Bronchial epithelial cell (primary cell): ENCODE measurements at regions not wholly inside any gene's neighbourhood (a gene's known extent, or its start where the extent isn't known, plus 50 kb on each side); places are given as distances from the start of the nearest gene placed in this dataset.
"Not testable (repeated sequence)": the region's sequence is repeated elsewhere in the genome, so short reads cannot be mapped to it uniquely, and the experiment has no call there.

Experiments used
- DNase-seq: peaks from one replicate; pipeline ENCODE4 v3.0.0-alpha.2; 2010; ENCODE audit warnings: low read depth
- FAIRE-seq: peaks from 2 replicates; lab custom pipeline; 2011; peaks lifted over from hg19 to GRCh38; lab: Jason Lieb, UNC
- H3K27me3 ChIP-seq: 2 replicates; pipeline ENCODE4 v1.5.1; 2011; ENCODE audit warnings: low read length; ENCODE audit not compliant: control insufficient read depth, insufficient read depth
- H3K36me3 ChIP-seq: 2 replicates; pipeline ENCODE4 v1.5.1; 2011; ENCODE audit warnings: low read length; ENCODE audit not compliant: control insufficient read depth, insufficient read depth
- H3K4me3 ChIP-seq: 2 replicates; pipeline ENCODE4 v1.5.1; 2011; ENCODE audit warnings: mild to moderate bottlenecking, low read depth, low read length, control low read depth
- CTCF ChIP-seq: IDR thresholded peaks from 2 replicates; pipeline ENCODE4 v1.5.1; 2011; ENCODE audit warnings: mild to moderate bottlenecking, moderate library complexity, low read length, control low read depth, inconsistent platforms; ENCODE audit not compliant: insufficient read depth, severe bottlenecking

- H3K36me3 ChIP-seq = no peaks in the 10 kb centered on the region
- no peaks in the 10 kb centered on the region for H3K27me3 ChIP-seq
- no peak for DNase-seq
- no peak for TF ChIP-seq CTCF
- H3K4me3 ChIP-seq = no peak overlapping the region
- FAIRE-seq = no peak
Observed at GRCh38 chr10:35933491-35933890, 291.4 kb upstream of the FZD8 start.

- FAIRE-seq, H3K36me3 ChIP-seq, DNase-seq, H3K4me3 ChIP-seq, H3K27me3 ChIP-seq: not testable (repeated sequence)
Observed at GRCh38 chr10:35929962-35930361, 287.9 kb upstream of the FZD8 start.

- H3K4me3 ChIP-seq = no peak overlapping the region
- DNase-seq = no peak
- TF ChIP-seq CTCF = no peak
- no peaks in the 10 kb centered on the region for H3K36me3 ChIP-seq
- H3K27me3 ChIP-seq = no peaks in the 10 kb centered on the region
- no peak for FAIRE-seq
Observed at GRCh38 chr10:35928748-35929147, 286.7 kb upstream of the FZD8 start.

GRCh38 chr10:35927990-35928488 is 285.9 kb upstream of the FZD8 start:
- TF ChIP-seq CTCF = no peak
- DNase-seq (peak; percentile 50), FAIRE-seq (no peak)
- H3K27me3 ChIP-seq = no peaks in the 10 kb centered on the region
- no peak overlapping the region for H3K4me3 ChIP-seq
- no peaks in the 10 kb centered on the region for H3K36me3 ChIP-seq

- no peak for DNase-seq
- no peaks in the 10 kb centered on the region for H3K36me3 ChIP-seq
- H3K4me3 ChIP-seq = no peak overlapping the region
- no peak for TF ChIP-seq CTCF
- no peak for FAIRE-seq
- H3K27me3 ChIP-seq = no peaks in the 10 kb centered on the region
Observed at GRCh38 chr10:35927341-35927740, 285.2 kb upstream of the FZD8 start.

- H3K36me3 ChIP-seq = no peaks in the 10 kb centered on the region
- H3K27me3 ChIP-seq = no peaks in the 10 kb centered on the region
- no peak overlapping the region for H3K4me3 ChIP-seq
- DNase-seq (no peak), FAIRE-seq (no peak)
- TF ChIP-seq CTCF = no peak
Observed at GRCh38 chr10:35926846-35927245, 284.8 kb upstream of the FZD8 start.
